ENCODE measurements at regions not wholly inside any gene's neighbourhood (a gene's known extent, or its start where the extent isn't known, plus 50 kb on each side); places are given as distances from the start of the nearest gene placed in this dataset.

GRCh38 chr14:61212546-61212945, 68.6 kb downstream of the TMEM30B start:
- Histone ChIP-seq H4K5ac (ENCODE audit: insufficient read length, low read depth, low read length) (no peak overlapping the region), H2AK5ac (ENCODE audit: low read depth, low read length) (no peak overlapping the region), H4K20me1 (replicated peaks in 1 of 2; ENCODE audit: control insufficient read depth in 1 of 2, insufficient read depth in 2 of 2, low read length in 2 of 2) (no peaks in the 10 kb centered on the region), H3K4ac (replicated peaks; ENCODE audit: insufficient read length, low read depth, low read length) (no peak overlapping the region), H2BK15ac (ENCODE audit: low read length) (no peak overlapping the region), H3K4me2 (ENCODE audit: insufficient read depth in 1 of 2, low read depth in 2 of 2, low read length in 2 of 2) (no peak overlapping the region), H3K23ac (ENCODE audit: insufficient read length) (no peak overlapping the region), H3K23me2 (ENCODE audit: low read depth, low read length) (no peaks in the 10 kb centered on the region), H3K36me3 (ENCODE audit: control insufficient read depth in 2 of 4, insufficient read depth in 4 of 4, low read length in 3 of 4) (no peaks in the 10 kb centered on the region), H2BK20ac (ENCODE audit: low read length) (no peak overlapping the region), H3K9ac (replicated peaks in 1 of 4; ENCODE audit: extremely low read depth in 1 of 4, low read depth in 3 of 4, low read length in 3 of 4) (no peak overlapping the region), H2BK120ac (replicated peaks; ENCODE audit: low read depth, low read length) (no peak overlapping the region), H3K4me3 (ENCODE audit: extremely low read depth in 1 of 4, insufficient read depth in 2 of 4, low read depth in 3 of 4, low read length in 4 of 4) (no peak overlapping the region), H3K14ac (ENCODE audit: insufficient read length) (no peak overlapping the region), H4K8ac (ENCODE audit: extremely low read depth, insufficient read depth, low read length) (no peak overlapping the region), H3K4me1 (replicated peaks in 1 of 4; ENCODE audit: control insufficient read depth in 3 of 4, insufficient read depth in 4 of 4, low read length in 3 of 4) (no peaks in the 10 kb centered on the region), H2BK12ac (ENCODE audit: low read depth, low read length) (no peak overlapping the region), H4K91ac (replicated peaks; ENCODE audit: insufficient read length, low read length) (no peak overlapping the region), H3K56ac (replicated peaks; ENCODE audit: insufficient read length, low read depth, low read length) (no peak overlapping the region), H3K9me3 (ENCODE audit: insufficient read depth in 2 of 2, low read depth in 1 of 2, low read length in 1 of 2) (no peaks in the 10 kb centered on the region), H3K79me1 (ENCODE audit: low read depth, low read length) (no peaks in the 10 kb centered on the region), H3K79me2 (ENCODE audit: control insufficient read depth in 1 of 2, insufficient read depth in 2 of 2, low read length in 2 of 2) (no peaks in the 10 kb centered on the region), H3K18ac (ENCODE audit: extremely low read depth, low read length) (no peak overlapping the region), H2AFZ (ENCODE audit: low read length) (no peak overlapping the region), H3K27ac (ENCODE audit: low read depth, low read length) (no peak overlapping the region), H2BK5ac (ENCODE audit: low read depth, low read length) (no peak overlapping the region), H3K27me3 (replicated peaks in 1 of 4; ENCODE audit: control insufficient read depth in 3 of 4, extremely low read depth in 1 of 4, insufficient read depth in 3 of 4, low read length in 3 of 4) (no peaks in the 10 kb centered on the region)
- WGBS, 2 experiments (ENCODE audit: extremely low coverage in 1 of 2, insufficient coverage in 1 of 2, insufficient read length in 1 of 2, insufficient replicate concordance in 2 of 2, low coverage in 1 of 2, low lambda C conversion rate in 2 of 2, missing lambda C conversion rate in 1 of 2): 90% methylated on average over 1 of the region's 1 CpG; no CpG with 5 or more reads in 1 of the 2 experiments
- CTCF ChIA-PET (ENCODE audit: partially characterized antibody): no interaction called here
- DNase-seq (ENCODE audit: low read depth in 1 of 2, low spot score in 2 of 2) (no peak), FAIRE-seq (no peak)
- POLR2A ChIA-PET (ENCODE audit: partially characterized antibody): interaction anchor here (0.6 kb wide), 1 partner anchor 261 kb away, joined by 3 read pairs; no protein-coding TSS in a partner anchor
- TF ChIP-seq SUZ12 (IDR thresholded peaks at IDR 0.05; ENCODE audit: low read length): no peak
- no peak for TF ChIP-seq KDM5A (IDR thresholded peaks at IDR 0.05; ENCODE audit: low read length)
- no peak for TF ChIP-seq RFX5 (IDR thresholded peaks at IDR 0.05; ENCODE audit: borderline replicate concordance, low read depth, low read length)
- no peak for TF ChIP-seq EZH2 (IDR thresholded peaks at IDR 0.05; ENCODE audit: low read depth, low read length, severe bottlenecking)
- TF ChIP-seq NANOG (IDR thresholded peaks at IDR 0.05; ENCODE audit: insufficient read depth, low read depth, low read length, poor library complexity, severe bottlenecking): no peak
- TF ChIP-seq JUND (IDR thresholded peaks at IDR 0.05; ENCODE audit: low read length): no peak
- no peak for TF ChIP-seq KDM4A (IDR thresholded peaks at IDR 0.05; ENCODE audit: low read depth, low read length, severe bottlenecking)
- TF ChIP-seq MAFK (IDR thresholded peaks at IDR 0.05; ENCODE audit: low read depth, low read length): no peak
- no peak for TF ChIP-seq TCF12 (IDR thresholded peaks at IDR 0.05; ENCODE audit: low read depth, low read length)
- no peak for TF ChIP-seq CHD2 (IDR thresholded peaks at IDR 0.05; ENCODE audit: low read length)
- no peak for TF ChIP-seq SIX5 (IDR thresholded peaks at IDR 0.05; ENCODE audit: low read depth, low read length)
- no peak for TF ChIP-seq RBBP5 (IDR thresholded peaks at IDR 0.05; ENCODE audit: borderline replicate concordance, low read depth, low read length)
- no peak for TF ChIP-seq CREB1 (IDR thresholded peaks at IDR 0.05)
- no peak for TF ChIP-seq RNF2 (IDR thresholded peaks at IDR 0.05; ENCODE audit: borderline replicate concordance, low read depth, low read length, missing control alignments, poor library complexity, severe bottlenecking)
